Muscle layer of colon (tissue), 2 donors: ENCODE measurements at regions not wholly inside any gene's neighbourhood (a gene's known extent, or its start where the extent isn't known, plus 50 kb on each side); places are given as distances from the start of the nearest gene placed in this dataset.
"Not testable (repeated sequence)": the region's sequence is repeated elsewhere in the genome, so short reads cannot be mapped to it uniquely, and the experiment has no call there.

Experiments
- H3K27ac ChIP-seq: one replicate; pipeline ENCODE4 v1.7.0; 2013; ENCODE audit warnings: low read depth, mild to moderate bottlenecking, low read length, moderate library complexity
- H3K27me3 ChIP-seq, 2 donors: one replicate each; pipeline ENCODE4 v1.7.0; 2013; ENCODE audit warnings: low read length in 2 of 2, mild to moderate bottlenecking in 2 of 2; ENCODE audit not compliant: insufficient read depth in 2 of 2, control insufficient read depth in 1 of 2
- H3K36me3 ChIP-seq: one replicate; pipeline ENCODE4 v1.7.0; 2013; ENCODE audit warnings: mild to moderate bottlenecking, low read length; ENCODE audit not compliant: insufficient read depth
- H3K4me1 ChIP-seq: one replicate; pipeline ENCODE4 v1.7.0; 2013; ENCODE audit warnings: mild to moderate bottlenecking, low read length; ENCODE audit not compliant: insufficient read depth
- H3K4me3 ChIP-seq, 2 donors: one replicate each; pipeline ENCODE4 v1.7.0; 2013; ENCODE audit warnings: low read length in 2 of 2, low read depth in 1 of 2, mild to moderate bottlenecking in 1 of 2, moderate library complexity in 1 of 2
- H3K9ac ChIP-seq: one replicate; pipeline ENCODE4 v1.7.0; 2013; ENCODE audit warnings: low read length
- H3K9me3 ChIP-seq: one replicate; pipeline ENCODE4 v1.7.0; 2013; ENCODE audit warnings: mild to moderate bottlenecking, low read length
- donor health status: abdominal sarcoma.
- donor health status: Adenocarcinoma of cecum.

DNA sequence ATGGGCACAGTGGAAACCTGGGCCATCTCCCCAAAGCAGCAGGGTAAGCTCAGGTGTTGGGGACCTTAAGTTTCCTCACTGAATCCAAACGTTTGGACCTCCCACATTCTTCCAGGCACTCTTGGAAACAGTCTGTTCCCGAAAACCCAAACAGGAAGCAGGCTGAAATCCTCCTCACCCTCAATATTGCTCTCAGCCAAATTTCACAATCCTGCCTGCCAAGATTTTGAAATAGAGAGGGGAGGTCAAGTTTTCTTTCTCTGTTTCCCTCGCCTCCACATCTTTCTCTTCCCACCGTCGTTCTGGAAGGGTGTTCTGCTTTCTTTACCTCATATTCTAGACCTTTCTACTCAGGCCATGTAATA, 392.0 kb upstream of the SASH1 start:
- Histone ChIP-seq H3K27ac (no peak overlapping the region), H3K4me1 (no peaks in the 10 kb centered on the region), H3K27me3 (no peaks in the 10 kb centered on the region), H3K4me3 (no peak overlapping the region), H3K9ac (no peak overlapping the region), H3K9me3 (no peaks in the 10 kb centered on the region), H3K36me3 (no peaks in the 10 kb centered on the region)

DNA sequence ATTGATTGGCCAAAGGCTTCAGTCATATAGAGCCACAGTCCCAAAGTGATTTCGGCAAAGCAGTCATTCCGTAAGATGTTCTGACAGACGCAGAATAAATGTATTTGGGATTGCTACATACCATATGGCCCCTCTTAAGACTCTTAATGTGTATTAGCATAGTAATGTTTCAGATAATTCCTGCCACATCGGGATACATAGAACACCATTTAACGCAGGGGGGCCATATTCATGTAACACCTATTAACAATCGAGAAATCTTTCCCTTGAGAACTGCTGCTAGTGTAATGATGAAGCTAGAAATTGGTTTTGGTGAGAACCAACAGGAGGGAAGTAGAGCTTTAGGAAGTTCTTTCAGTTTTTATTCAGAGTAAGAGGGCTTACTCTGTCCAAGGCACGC, 390.9 kb upstream of the SASH1 start:
- no peaks in the 10 kb centered on the region for H3K4me1 ChIP-seq
- no peaks in the 10 kb centered on the region for H3K27me3 ChIP-seq
- no peaks in the 10 kb centered on the region for H3K9me3 ChIP-seq
- H3K9ac ChIP-seq, result no peak overlapping the region
- H3K36me3 ChIP-seq, result no peaks in the 10 kb centered on the region
- no peak overlapping the region for H3K4me3 ChIP-seq
- no peak overlapping the region for H3K27ac ChIP-seq

DNA sequence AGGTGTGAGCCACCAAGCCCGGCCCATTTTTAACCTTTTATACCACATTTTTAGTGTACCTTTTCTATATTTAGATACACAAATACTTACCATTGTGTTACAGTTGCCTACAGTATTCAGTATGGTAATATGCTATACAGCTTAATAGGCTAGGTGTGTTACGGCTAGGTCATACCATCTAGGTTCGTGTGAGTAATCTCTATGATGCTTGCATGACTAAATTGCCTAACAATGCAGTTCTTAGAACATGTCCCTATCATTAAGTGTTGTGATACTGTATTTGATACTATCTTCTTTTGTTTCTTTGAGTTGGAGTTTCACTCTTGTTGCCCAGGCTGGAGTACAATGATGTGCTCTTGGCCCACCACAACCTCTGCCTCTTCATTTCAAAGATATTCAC, 387.7 kb upstream of the SASH1 start:
- H3K9ac ChIP-seq, result no peak overlapping the region
- peaks cover 4% of the 10 kb centered on the region for H3K4me1 ChIP-seq
- no peaks in the 10 kb centered on the region for H3K9me3 ChIP-seq
- H3K27me3 ChIP-seq, result no peaks in the 10 kb centered on the region
- no peak overlapping the region for H3K4me3 ChIP-seq
- H3K36me3 ChIP-seq, result no peaks in the 10 kb centered on the region
- H3K27ac ChIP-seq, result no peak overlapping the region

DNA sequence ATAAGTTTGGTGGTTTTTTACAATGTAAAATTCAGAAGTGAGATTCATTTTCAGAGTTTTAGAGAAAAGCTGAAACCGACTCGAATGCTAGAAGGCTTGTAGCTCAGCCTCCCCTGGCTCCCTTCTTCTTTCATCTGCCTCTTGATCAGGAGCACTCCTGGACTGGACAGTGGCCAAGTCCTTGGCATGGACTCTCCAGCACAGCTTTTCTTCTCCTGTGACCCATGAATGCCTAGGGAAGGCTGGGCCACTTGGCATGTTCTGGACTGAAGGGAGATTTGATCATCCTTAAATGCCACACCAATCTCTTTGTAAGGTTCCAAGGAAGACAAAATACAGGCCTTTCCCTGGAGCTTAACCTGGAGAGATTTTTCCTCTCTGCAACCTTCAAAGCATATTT, 384.0 kb upstream of the SASH1 start:
- Histone ChIP-seq H3K9me3 (no peaks in the 10 kb centered on the region), H3K27ac (no peak overlapping the region), H3K4me3 (no peak overlapping the region), H3K4me1 (peaks cover 4% of the 10 kb centered on the region), H3K9ac (no peak overlapping the region), H3K36me3 (no peaks in the 10 kb centered on the region), H3K27me3 (no peaks in the 10 kb centered on the region)

DNA sequence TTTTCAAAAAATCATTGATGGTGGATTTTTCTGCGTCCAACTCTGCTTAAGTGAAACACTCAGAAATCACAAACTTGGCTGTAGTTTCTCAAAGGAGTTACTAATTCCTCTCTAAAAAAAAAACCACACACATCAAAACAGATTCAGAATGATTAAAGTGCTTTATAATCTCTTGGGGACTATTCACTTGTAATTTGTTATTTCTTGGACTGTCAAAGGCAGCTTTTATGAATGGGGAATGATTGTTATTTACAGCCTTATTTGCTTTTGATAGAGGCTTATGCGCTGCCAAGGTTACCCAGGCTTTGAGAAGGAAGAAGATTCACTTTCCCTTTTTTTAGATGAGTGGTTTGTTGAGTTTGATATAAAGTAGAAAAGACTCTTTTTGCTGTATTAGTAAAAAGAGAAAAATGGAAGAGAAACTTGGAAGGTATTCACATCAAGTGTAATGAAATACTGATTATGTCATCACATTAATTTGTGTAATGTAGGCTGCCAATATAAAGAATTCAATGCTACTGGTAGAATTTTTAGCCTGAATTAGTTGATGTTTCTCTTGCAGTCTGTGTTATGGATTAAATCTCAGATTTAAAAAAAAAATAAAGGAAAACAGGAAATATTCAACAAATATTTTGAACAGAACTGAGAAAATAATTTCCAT, 381.0 kb upstream of the SASH1 start:
- Histone ChIP-seq H3K9me3 (no peaks in the 10 kb centered on the region), H3K4me1 (peaks cover 4% of the 10 kb centered on the region), H3K27me3 (no peaks in the 10 kb centered on the region), H3K36me3 (no peaks in the 10 kb centered on the region), H3K4me3 (no peak overlapping the region), H3K9ac (no peak overlapping the region), H3K27ac (no peak overlapping the region)

DNA sequence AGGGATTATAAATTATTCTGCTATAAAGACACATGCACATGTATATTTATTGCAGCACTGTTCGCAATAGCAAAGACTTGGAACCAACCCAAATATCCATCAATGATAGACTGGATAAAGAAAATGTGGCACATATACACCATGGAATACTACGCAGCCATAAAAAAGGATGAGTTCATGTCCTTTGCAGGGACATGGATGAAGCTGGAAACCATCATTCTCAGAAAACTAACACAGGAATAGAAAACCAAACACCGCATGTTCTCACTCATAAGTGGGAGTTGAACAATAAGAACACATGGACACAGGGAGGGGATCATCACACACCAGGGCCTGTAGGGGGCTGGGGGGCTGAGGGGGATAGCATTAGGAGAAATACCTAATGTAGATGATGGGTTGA, 377.2 kb upstream of the SASH1 start:
- not testable (repeated sequence) for H3K36me3 ChIP-seq, H3K27ac ChIP-seq, H3K27me3 ChIP-seq, H3K9ac ChIP-seq, H3K4me3 ChIP-seq, H3K9me3 ChIP-seq, H3K4me1 ChIP-seq

DNA sequence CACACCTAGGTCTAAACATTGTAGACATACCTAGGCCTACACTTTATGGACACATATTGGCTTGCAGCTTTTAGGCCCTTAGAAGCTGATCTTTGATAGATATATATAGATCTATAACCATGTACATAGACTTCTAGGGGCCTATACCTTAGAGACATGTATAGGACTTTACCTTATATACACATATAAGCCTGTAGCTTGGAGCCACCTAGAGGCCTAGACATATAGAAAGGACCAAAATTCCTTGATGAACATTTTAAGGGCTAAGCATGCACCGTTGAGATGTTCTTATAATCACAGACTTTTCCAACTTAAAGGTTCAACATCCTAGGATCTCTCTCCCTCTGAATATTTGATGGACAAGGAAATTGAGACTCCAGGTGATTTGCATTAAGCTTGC, 371.7 kb upstream of the SASH1 start:
- no peaks in the 10 kb centered on the region for H3K27me3 ChIP-seq
- H3K4me3 ChIP-seq, result no peak overlapping the region
- H3K9ac ChIP-seq, result no peak overlapping the region
- no peak overlapping the region for H3K27ac ChIP-seq
- H3K9me3 ChIP-seq, result no peaks in the 10 kb centered on the region
- no peaks in the 10 kb centered on the region for H3K36me3 ChIP-seq
- H3K4me1 ChIP-seq, result no peaks in the 10 kb centered on the region

DNA sequence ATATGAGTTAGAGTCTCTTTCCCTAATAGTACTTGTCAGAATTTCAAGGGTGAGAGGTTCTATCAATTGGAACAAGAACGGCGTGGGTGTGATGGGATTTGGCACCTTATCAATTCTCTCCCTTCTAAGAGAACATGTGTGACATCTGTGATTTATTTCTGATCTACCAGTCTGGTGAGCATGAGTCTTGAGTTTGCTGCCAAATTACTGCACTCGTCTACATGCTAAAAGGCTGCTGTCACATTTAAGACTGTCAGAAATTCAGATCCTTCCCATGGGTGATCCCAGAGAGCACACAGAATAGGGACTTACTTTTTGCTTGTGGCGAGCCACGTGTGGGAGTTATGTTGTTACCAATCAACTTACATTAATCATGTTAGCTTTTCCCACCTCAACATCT, 370.2 kb upstream of the SASH1 start:
- Histone ChIP-seq H3K36me3 (no peaks in the 10 kb centered on the region), H3K4me1 (no peaks in the 10 kb centered on the region), H3K27ac (no peak overlapping the region), H3K27me3 (no peaks in the 10 kb centered on the region), H3K9ac (no peak overlapping the region), H3K4me3 (no peak overlapping the region), H3K9me3 (no peaks in the 10 kb centered on the region)

DNA sequence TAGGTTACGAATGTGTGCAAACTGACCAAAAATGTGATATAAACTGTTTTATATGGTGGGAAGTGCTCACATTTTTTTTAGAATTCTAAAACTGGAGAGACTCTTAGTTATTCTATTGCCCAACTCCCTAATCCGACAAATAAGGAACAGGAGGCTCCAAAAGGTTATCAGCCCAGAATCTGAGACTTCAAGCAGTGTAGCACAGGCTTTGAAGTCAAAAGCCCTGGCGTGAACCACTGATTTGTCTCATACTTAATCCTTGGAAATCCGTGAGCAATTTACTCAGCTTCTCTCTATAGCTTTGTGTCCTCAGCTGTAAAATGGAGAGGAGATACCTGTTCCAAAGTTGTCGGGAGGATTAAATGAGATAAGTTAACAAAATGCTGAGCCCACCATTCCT, 368.8 kb upstream of the SASH1 start:
- no peak overlapping the region for H3K4me3 ChIP-seq
- no peak overlapping the region for H3K27ac ChIP-seq
- H3K4me1 ChIP-seq, result no peaks in the 10 kb centered on the region
- no peaks in the 10 kb centered on the region for H3K9me3 ChIP-seq
- no peaks in the 10 kb centered on the region for H3K27me3 ChIP-seq
- no peaks in the 10 kb centered on the region for H3K36me3 ChIP-seq
- no peak overlapping the region for H3K9ac ChIP-seq

DNA sequence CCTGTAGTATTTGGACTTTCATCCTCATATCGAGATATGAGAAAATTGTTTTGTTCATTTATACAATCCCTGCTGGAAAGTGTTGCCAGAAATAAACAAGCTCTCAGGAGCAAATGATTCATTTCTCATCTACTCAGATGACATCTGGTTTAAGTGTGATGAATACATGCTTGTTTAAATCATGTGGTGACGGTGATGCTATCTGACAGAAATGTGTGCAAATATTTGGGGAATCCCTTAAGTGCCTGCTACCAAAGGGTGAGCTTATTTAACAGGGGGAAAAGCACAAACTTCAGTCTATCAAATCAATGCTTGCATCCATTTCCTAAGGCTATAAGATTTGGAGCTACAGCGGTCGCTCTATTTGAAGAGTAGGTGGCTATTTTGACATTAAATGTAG, 368.3 kb upstream of the SASH1 start:
- Histone ChIP-seq H3K36me3 (no peaks in the 10 kb centered on the region), H3K27ac (no peak overlapping the region), H3K27me3 (no peaks in the 10 kb centered on the region), H3K9me3 (no peaks in the 10 kb centered on the region), H3K9ac (no peak overlapping the region), H3K4me1 (no peaks in the 10 kb centered on the region), H3K4me3 (no peak overlapping the region)

DNA sequence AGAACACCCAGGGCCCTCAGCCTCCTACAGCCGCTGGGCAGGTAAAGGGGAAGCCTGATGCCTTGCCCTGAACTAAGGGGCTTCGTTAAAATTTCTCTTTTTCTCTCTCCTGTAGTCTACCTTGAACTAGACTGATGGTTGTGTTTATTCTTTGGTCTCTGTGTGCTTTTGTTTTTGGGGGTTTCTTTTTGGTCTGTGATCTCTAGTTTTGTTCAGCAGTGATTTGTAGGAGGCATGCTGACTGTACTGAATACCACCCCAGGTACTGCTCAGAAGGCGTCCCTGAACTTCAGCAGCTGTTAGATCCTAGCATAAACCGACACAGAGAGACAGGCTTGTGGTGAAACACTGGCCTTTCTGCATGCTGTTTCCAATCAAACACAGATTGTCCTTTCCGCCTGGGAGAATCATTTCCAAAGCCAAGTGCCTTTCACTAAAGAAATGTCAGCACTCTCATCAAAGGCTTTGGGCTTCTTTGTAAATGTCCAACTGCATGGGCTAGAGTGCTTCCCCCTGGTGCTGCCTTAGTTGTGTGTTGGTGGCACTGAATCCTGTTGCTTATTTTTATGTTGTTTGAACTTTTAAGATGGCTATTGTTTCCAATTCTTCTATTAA, 364.7 kb upstream of the SASH1 start:
- Histone ChIP-seq H3K9ac (no peak overlapping the region), H3K27me3 (no peaks in the 10 kb centered on the region), H3K4me3 (no peak overlapping the region), H3K36me3 (no peaks in the 10 kb centered on the region), H3K9me3 (no peaks in the 10 kb centered on the region), H3K4me1 (no peaks in the 10 kb centered on the region), H3K27ac (no peak overlapping the region)

DNA sequence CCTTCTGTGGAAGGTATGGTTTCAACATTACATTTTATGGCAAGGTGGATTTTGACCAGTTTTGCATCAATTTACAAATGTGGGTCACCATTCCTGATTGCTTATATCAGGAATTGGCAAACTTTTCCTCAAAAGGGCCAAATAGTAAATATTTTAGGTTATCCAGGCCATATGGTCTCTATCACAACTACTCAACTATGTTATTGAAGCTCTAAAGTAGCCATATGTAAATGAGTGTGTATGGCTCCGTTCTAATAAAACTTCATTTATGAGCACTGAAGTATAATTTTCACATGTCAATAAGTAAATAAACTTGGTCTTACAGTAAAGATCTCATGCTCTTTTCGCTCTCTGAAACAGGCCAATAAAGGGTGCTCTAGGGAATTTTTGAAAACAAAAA, 362.7 kb upstream of the SASH1 start:
- Histone ChIP-seq H3K27ac (no peak overlapping the region), H3K36me3 (no peaks in the 10 kb centered on the region), H3K4me1 (peaks cover 11% of the 10 kb centered on the region), H3K4me3 (no peak overlapping the region), H3K9ac (no peak overlapping the region), H3K27me3 (no peaks in the 10 kb centered on the region), H3K9me3 (no peaks in the 10 kb centered on the region)
